Karpas-422 (cell line): ENCODE measurements at regions not wholly inside any gene's neighbourhood (a gene's known extent, or its start where the extent isn't known, plus 50 kb on each side); places are given as distances from the start of the nearest gene placed in this dataset.

ENCODE experiments used
- DNase-seq: peaks from one replicate; pipeline ENCODE4 v3.0.0-alpha.2; 2015
- H2AFZ ChIP-seq: fragments of 200-600 bp; sonication (generic); 2 replicates; pipeline ENCODE4 v1.6.1; 2014; ENCODE audit warnings: antibody characterized with exemption, low read length, mixed read lengths
- H3K27ac ChIP-seq: fragments of 200-600 bp; sonication (generic); 2 replicates; pipeline ENCODE4 v1.5.1; 2014; ENCODE audit warnings: mild to moderate bottlenecking, low read length, moderate library complexity
- H3K27me3 ChIP-seq: fragments of 200-600 bp; sonication (generic); 2 replicates; pipeline ENCODE4 v1.6.1; 2014; ENCODE audit warnings: low read length, mixed read lengths
- H3K36me3 ChIP-seq: fragments of 200-600 bp; sonication (generic); 2 replicates; pipeline ENCODE4 v1.6.1; 2014; ENCODE audit warnings: low read length, mixed read lengths; ENCODE audit not compliant: insufficient read depth
- H3K4me1 ChIP-seq: fragments of 200-600 bp; sonication (generic); 2 replicates; pipeline ENCODE4 v1.6.1; 2014; ENCODE audit warnings: mild to moderate bottlenecking, low read length, mixed read lengths
- H3K4me2 ChIP-seq: fragments of 200-600 bp; sonication (generic); 2 replicates; pipeline ENCODE4 v1.6.1; 2014; ENCODE audit warnings: low read length, low read depth, mild to moderate bottlenecking; ENCODE audit not compliant: poor library complexity, severe bottlenecking
- H3K4me3 ChIP-seq: fragments of 200-600 bp; sonication (generic); 2 replicates; pipeline ENCODE4 v1.5.1; 2014; ENCODE audit warnings: mild to moderate bottlenecking, antibody characterized with exemption, low read length, mixed read lengths
- H3K79me2 ChIP-seq: fragments of 200-600 bp; sonication (generic); 2 replicates; pipeline ENCODE4 v1.6.1; 2014; ENCODE audit warnings: mild to moderate bottlenecking, low read length, mixed read lengths
- H3K9ac ChIP-seq: fragments of 200-600 bp; sonication (generic); 2 replicates; pipeline ENCODE4 v1.6.0; 2014; ENCODE audit warnings: low read length
- H3K9me2 ChIP-seq: fragments of 200-600 bp; sonication (generic), shearing (Covaris generic); replicated peaks from 2 replicates; pipeline ENCODE4 v1.6.0; 2014; ENCODE audit warnings: mild to moderate bottlenecking, low read length, moderate library complexity; ENCODE audit not compliant: insufficient read depth
- H3K9me3 ChIP-seq: fragments of 300-700, 200-600 bp; sonication (generic); 2 replicates; pipeline ENCODE4 v1.6.1; 2014; ENCODE audit warnings: low read length, mixed read lengths
- H4K20me1 ChIP-seq: fragments of 200-600 bp; sonication (generic); 2 replicates; pipeline ENCODE4 v1.6.1; 2014; ENCODE audit warnings: mild to moderate bottlenecking, antibody characterized with exemption, low read length, low read depth; ENCODE audit not compliant: insufficient read depth

DNA sequence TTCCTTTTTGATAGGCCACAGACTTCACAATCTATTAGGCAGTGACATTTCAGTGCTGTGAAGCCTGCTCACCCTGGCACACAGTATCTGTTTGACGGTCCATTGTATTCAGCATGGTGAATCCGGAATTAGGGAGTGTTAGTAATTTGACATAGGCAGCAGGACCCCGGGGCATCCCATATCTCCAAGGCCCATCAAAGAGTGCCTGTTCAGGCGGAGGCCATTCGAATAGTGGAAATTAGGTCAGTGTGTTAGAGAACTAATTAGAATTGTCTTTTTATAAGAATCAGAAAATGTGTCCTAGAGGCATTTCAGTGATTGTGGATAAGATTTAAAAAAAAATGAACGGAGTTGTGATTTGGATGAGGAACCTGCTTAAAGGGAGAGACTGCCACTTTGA, 818.8 kb upstream of the SOX11 start:
- H3K9ac ChIP-seq: no peak overlapping the region
- H3K9me3 ChIP-seq: no peaks in the 10 kb centered on the region
- no peak overlapping the region for H3K4me3 ChIP-seq
- H2AFZ ChIP-seq: no peak overlapping the region
- H4K20me1 ChIP-seq: no peaks in the 10 kb centered on the region
- no peak overlapping the region for H3K27ac ChIP-seq
- no peaks in the 10 kb centered on the region for H3K79me2 ChIP-seq
- no peak for DNase-seq
- no peaks in the 10 kb centered on the region for H3K27me3 ChIP-seq
- H3K36me3 ChIP-seq: no peaks in the 10 kb centered on the region
- H3K4me1 ChIP-seq: no peaks in the 10 kb centered on the region
- no peaks in the 10 kb centered on the region for H3K9me2 ChIP-seq
- H3K4me2 ChIP-seq: no peak overlapping the region

DNA sequence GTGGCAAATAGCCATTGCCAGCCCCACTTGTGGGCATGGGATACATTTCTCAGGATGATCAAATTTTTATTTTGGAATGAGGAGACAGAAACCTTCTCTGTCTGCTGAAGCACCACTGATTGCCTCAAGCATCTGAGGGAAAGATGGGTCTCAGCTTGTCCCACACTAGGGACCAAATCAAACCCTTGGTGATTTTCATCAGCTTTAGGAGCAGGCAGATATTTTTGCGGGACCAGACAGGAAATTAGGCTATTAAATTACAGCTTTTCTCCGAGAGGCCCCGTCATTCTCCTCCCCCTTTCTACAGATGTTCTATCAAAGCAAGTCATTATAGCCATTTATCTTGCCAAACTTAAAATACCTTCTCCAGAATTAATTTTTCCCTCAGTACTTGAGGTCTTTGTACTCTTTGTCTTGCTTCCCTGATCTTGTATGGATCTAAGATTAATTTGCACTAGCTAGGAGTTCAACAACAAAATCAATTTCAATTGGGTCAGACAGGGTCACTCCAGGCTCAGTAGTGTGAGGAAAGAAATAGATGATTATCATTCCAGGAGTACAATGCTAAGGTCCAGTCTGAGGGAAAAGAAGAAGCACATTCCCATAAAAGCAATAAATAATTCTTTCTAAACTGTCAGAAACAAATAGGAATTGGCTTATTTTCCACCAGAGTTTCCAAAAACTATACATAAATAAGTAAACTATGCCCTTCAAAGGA, 818.1 kb upstream of the SOX11 start:
- DNase-seq: no peak
- H2AFZ ChIP-seq: no peak overlapping the region
- no peaks in the 10 kb centered on the region for H3K9me3 ChIP-seq

DNA sequence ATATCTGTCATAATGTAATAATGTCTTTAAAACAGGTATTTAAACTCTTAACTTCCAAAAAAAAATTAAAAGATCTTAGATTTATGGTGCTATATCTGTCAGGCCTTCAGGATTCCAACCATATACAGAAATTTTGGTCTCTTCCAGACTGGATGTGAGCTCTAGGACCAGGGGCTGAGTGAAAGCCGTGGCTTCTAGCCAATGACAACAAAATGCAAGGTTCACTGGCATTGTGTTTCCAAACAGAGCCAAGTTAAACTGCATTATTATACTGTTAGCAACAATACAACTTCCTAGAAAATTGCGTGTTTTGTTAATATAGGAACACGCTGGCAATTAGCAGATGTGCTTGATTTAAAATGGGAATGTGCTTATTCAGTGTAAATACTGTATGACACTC, 809.8 kb upstream of the SOX11 start:
- H3K27me3 ChIP-seq: no peaks in the 10 kb centered on the region
- no peak overlapping the region for H3K27ac ChIP-seq
- H3K9ac ChIP-seq: no peak overlapping the region

More for the DNA sequence above, 818.1 kb upstream of the SOX11 start:
- H3K27ac ChIP-seq: no peak overlapping the region
- H4K20me1 ChIP-seq: no peaks in the 10 kb centered on the region
- H3K4me2 ChIP-seq: no peak overlapping the region
- no peaks in the 10 kb centered on the region for H3K27me3 ChIP-seq
- H3K36me3 ChIP-seq: no peaks in the 10 kb centered on the region
- no peak overlapping the region for H3K4me3 ChIP-seq
- H3K79me2 ChIP-seq: no peaks in the 10 kb centered on the region
- H3K4me1 ChIP-seq: no peaks in the 10 kb centered on the region
- H3K9me2 ChIP-seq: no peaks in the 10 kb centered on the region
- no peak overlapping the region for H3K9ac ChIP-seq

DNA sequence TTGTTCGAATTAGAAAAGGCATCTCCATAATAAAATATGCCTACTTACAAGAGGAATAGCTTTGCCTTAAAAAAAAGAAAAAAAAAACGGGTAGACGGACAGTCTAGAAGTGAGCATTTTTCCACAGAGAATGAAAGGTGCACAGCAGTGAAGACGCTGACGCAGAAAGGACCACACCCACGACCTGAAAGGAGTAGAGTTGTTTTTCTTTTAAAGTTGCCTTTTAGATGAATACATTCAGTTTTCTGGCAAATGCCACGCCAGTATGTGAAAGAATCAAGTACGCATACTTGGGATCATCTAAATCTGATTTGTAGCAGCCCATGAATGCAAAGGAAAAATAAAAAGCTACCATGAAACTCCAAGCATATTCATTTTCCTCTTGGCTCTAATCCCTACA, 809.2 kb upstream of the SOX11 start:
- Histone ChIP-seq H3K9me2 (no peaks in the 10 kb centered on the region), H3K4me2 (no peak overlapping the region), H3K27me3 (no peaks in the 10 kb centered on the region), H3K9ac (no peak overlapping the region), H3K36me3 (no peaks in the 10 kb centered on the region), H3K79me2 (no peaks in the 10 kb centered on the region), H3K9me3 (peaks cover 6% of the 10 kb centered on the region; the same call in 1 of the 2 replicates), H3K4me1 (no peaks in the 10 kb centered on the region), H3K4me3 (no peak overlapping the region), H2AFZ (no peak overlapping the region), H3K27ac (no peak overlapping the region), H4K20me1 (no peaks in the 10 kb centered on the region)
- DNase-seq: no peak

More for the DNA sequence above, 809.8 kb upstream of the SOX11 start:
- Histone ChIP-seq H3K4me1 (no peaks in the 10 kb centered on the region), H2AFZ (no peak overlapping the region), H4K20me1 (no peaks in the 10 kb centered on the region), H3K9me2 (no peaks in the 10 kb centered on the region), H3K4me2 (no peak overlapping the region), H3K79me2 (no peaks in the 10 kb centered on the region), H3K4me3 (no peak overlapping the region), H3K36me3 (no peaks in the 10 kb centered on the region), H3K9me3 (peaks cover 6% of the 10 kb centered on the region; the same call in 1 of the 2 replicates)
- no peak for DNase-seq

DNA sequence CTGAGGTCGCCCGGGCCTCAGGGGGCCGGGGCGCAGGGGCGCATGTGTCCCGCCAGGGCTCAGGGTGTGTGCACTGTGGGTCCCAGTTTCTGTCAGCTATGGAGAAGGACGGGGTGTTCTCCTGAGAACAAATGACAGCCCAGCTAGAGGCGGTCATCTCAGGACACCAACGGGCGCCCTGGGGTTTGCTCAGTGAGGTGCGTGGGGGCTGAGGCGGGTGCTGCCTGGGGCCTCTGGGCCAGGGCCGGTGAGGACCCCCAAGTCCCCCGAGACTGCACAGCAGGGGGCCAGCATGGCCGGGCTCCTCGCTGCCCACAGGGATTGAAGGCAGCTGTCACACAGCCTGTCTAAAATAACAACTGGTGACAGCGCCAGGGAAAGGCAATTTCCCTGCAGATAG, 808.8 kb upstream of the SOX11 start:
- Histone ChIP-seq H3K4me1 (no peaks in the 10 kb centered on the region), H4K20me1 (no peaks in the 10 kb centered on the region), H3K9me3 (peaks cover 6% of the 10 kb centered on the region; the same call in 1 of the 2 replicates), H3K4me2 (no peak overlapping the region), H3K79me2 (no peaks in the 10 kb centered on the region), H3K27me3 (no peaks in the 10 kb centered on the region), H3K9ac (no peak overlapping the region), H3K36me3 (no peaks in the 10 kb centered on the region), H3K27ac (no peak overlapping the region), H2AFZ (no peak overlapping the region), H3K4me3 (no peak overlapping the region), H3K9me2 (no peaks in the 10 kb centered on the region)
- DNase-seq: no peak

DNA sequence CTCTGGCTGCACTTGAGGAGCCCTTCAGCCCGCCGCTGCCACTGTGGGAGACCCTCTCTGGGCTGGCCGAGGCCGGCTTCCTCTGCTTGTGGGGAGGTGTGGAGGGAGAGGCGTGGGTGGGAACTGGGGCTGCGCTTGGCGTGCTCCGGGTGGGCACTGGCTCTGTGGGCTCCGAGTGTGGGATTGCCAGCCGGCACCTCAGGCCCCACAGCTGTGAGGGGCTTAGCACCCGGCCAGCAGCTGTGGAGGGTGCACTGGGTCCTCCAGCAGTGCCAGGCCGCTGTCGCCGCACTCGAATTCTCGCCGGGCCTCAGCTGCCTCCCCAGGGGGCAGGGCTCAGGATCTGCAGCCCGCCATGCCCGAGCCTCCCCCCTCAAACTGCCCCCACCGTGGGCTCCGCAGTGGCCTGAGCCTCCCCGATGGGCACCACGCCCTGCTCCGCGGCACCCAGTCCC, 808.0 kb upstream of the SOX11 start:
- Histone ChIP-seq H3K9me2 (no peaks in the 10 kb centered on the region), H4K20me1 (no peaks in the 10 kb centered on the region), H3K27ac (no peak overlapping the region), H3K9ac (no peak overlapping the region), H3K4me1 (no peaks in the 10 kb centered on the region), H3K27me3 (no peaks in the 10 kb centered on the region), H2AFZ (no peak overlapping the region), H3K79me2 (no peaks in the 10 kb centered on the region), H3K4me3 (no peak overlapping the region), H3K4me2 (no peak overlapping the region), H3K9me3 (peaks cover 6% of the 10 kb centered on the region; the same call in 1 of the 2 replicates), H3K36me3 (no peaks in the 10 kb centered on the region)
- DNase-seq: no peak

DNA sequence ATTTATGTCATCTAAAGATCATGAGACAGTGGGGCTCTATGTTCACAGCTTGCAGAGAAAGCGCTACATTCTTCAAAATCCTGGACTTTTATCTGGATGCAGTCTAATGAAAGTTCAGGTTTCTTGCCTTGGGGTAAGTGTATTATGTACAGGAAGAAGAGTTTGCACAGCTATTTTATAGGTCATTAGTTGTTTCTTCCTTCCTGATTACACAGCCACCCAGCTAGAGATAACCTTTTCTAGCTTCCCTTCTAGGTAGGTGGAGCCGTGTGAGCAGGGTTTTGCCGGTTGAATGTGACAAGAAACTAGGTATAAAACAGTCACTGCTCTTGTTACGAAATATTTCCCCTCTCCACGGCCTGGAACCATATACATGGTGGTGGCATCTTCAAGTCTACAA, 800.8 kb upstream of the SOX11 start:
- no peaks in the 10 kb centered on the region for H3K79me2 ChIP-seq

DNA sequence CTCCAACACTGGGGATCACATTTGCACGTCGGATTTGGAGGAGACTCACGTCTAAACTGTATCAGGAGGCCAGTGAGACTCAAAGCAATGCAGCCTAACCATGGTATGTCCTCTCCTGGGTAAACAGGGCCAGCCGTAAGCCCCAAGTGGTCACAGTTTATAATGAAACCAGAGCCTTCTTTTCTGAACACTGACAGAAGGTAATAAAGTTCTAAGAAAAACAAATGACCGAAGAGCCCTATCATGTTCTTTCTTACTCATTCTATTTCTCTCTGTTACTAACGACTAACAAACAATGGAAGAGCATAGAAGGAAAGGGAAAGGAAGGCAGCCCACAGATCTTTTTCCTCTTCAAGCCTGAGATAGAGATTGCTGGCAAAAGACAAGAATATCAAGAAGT, 796.8 kb upstream of the SOX11 start:
- H4K20me1 ChIP-seq: no peaks in the 10 kb centered on the region
- no peak overlapping the region for H3K4me2 ChIP-seq
- no peaks in the 10 kb centered on the region for H3K9me2 ChIP-seq
- DNase-seq: no peak
- no peak overlapping the region for H3K4me3 ChIP-seq
- H3K36me3 ChIP-seq: no peaks in the 10 kb centered on the region
- no peaks in the 10 kb centered on the region for H3K4me1 ChIP-seq
- H3K27me3 ChIP-seq: no peaks in the 10 kb centered on the region
- no peak overlapping the region for H3K9ac ChIP-seq
- no peak overlapping the region for H2AFZ ChIP-seq
- H3K9me3 ChIP-seq: no peaks in the 10 kb centered on the region
- no peak overlapping the region for H3K27ac ChIP-seq
- H3K79me2 ChIP-seq: no peaks in the 10 kb centered on the region

More for the DNA sequence above, 800.8 kb upstream of the SOX11 start:
- Histone ChIP-seq H3K9me2 (no peaks in the 10 kb centered on the region), H3K27me3 (no peaks in the 10 kb centered on the region), H3K4me3 (no peak overlapping the region), H3K9me3 (no peaks in the 10 kb centered on the region), H3K36me3 (no peaks in the 10 kb centered on the region), H3K9ac (no peak overlapping the region), H2AFZ (no peak overlapping the region), H4K20me1 (no peaks in the 10 kb centered on the region), H3K4me1 (no peaks in the 10 kb centered on the region), H3K4me2 (no peak overlapping the region), H3K27ac (no peak overlapping the region)
- DNase-seq: no peak
